Muscle of arm (tissue), 1 donor: ENCODE measurements at regions not wholly inside any gene's neighbourhood (a gene's known extent, or its start where the extent isn't known, plus 50 kb on each side); places are given as distances from the start of the nearest gene placed in this dataset.
"Not testable (repeated sequence)": the region's sequence is repeated elsewhere in the genome, so short reads cannot be mapped to it uniquely, and the experiment has no call there.

Experiments used
- DNase-seq: peaks from one replicate; pipeline ENCODE4 v3.0.0-alpha.2; 2013

- DNase-seq = no peak
Observed at GRCh38 chr10:90274721-90275468, 573.5 kb downstream of the KIF20B start.

- DNase-seq = no peak
Observed at GRCh38 chr10:90276894-90277475, 575.6 kb downstream of the KIF20B start.

GRCh38 chr10:90286406-90286805 lies 571.4 kb downstream of the HTR7 start:
- no peak for DNase-seq

GRCh38 chr10:90286941-90287340 lies 570.9 kb downstream of the HTR7 start:
- DNase-seq = no peak

- peak; percentile 52 for DNase-seq
Observed at GRCh38 chr10:90288391-90288933, 569.4 kb downstream of the HTR7 start.

GRCh38 chr10:90289037-90289436 lies 568.8 kb downstream of the HTR7 start:
- no peak for DNase-seq

- no peak for DNase-seq
Observed at GRCh38 chr10:90293616-90294015, 564.2 kb downstream of the HTR7 start.

- not testable (repeated sequence) for DNase-seq
Observed at GRCh38 chr10:90294821-90295540, 562.9 kb downstream of the HTR7 start.

- DNase-seq = not testable (repeated sequence)
Observed at GRCh38 chr10:90302031-90302430, 555.8 kb downstream of the HTR7 start.

GRCh38 chr10:90302758-90303481 lies 554.9 kb downstream of the HTR7 start:
- no peak for DNase-seq

- DNase-seq = no peak
Observed at GRCh38 chr10:90304533-90304932, 553.3 kb downstream of the HTR7 start.

GRCh38 chr10:90306187-90306586 lies 551.7 kb downstream of the HTR7 start:
- DNase-seq = peak; percentile 86

- peak; percentile 65 for DNase-seq
Observed at GRCh38 chr10:90308223-90308622, 549.6 kb downstream of the HTR7 start.

GRCh38 chr10:90313576-90314325 lies 544.1 kb downstream of the HTR7 start:
- DNase-seq = no peak

GRCh38 chr10:90314718-90315117 lies 543.1 kb downstream of the HTR7 start:
- no peak for DNase-seq

- DNase-seq = no peak
Observed at GRCh38 chr10:90317172-90317571, 540.7 kb downstream of the HTR7 start.

- no peak for DNase-seq
Observed at GRCh38 chr10:90318659-90319058, 539.2 kb downstream of the HTR7 start.

GRCh38 chr10:90319188-90319914 lies 538.5 kb downstream of the HTR7 start:
- no peak for DNase-seq

GRCh38 chr10:90321132-90321816 lies 536.6 kb downstream of the HTR7 start:
- no peak for DNase-seq
